Cardiac muscle cell (in vitro differentiated cells and primary cell): ENCODE measurements at regions not wholly inside any gene's neighbourhood (a gene's known extent, or its start where the extent isn't known, plus 50 kb on each side); places are given as distances from the start of the nearest gene placed in this dataset.
A peak's percentile ranks its signal among the peaks of the same experiment; 100 is the strongest.
"Not testable (repeated sequence)": the region's sequence is repeated elsewhere in the genome, so short reads cannot be mapped to it uniquely, and the experiment has no call there.

Experiments
- DNase-seq, 2 donors: peaks; one replicate each; pipeline versions ENCODE4 v3.0.0 to v3.0.0-alpha.2; 2010 to 2017; ENCODE audit warnings: low read depth in 1 of 2, low spot score in 1 of 2
- H3K27ac ChIP-seq: fragments of 200-600 bp; sonication (generic); 2 replicates; pipeline ENCODE4 v1.5.1; 2016
- H3K27me3 ChIP-seq: fragments of 200-600 bp; sonication (generic); 2 replicates; pipeline ENCODE4 v1.6.0; 2016; ENCODE audit warnings: control low read depth
- H3K36me3 ChIP-seq: fragments of 200-600 bp; sonication (generic); 2 replicates; pipeline ENCODE4 v1.5.1; 2016; ENCODE audit warnings: control low read depth
- H3K4me1 ChIP-seq: fragments of 200-600 bp; sonication (generic); 2 replicates; pipeline ENCODE4 v1.8.1; 2017; ENCODE audit warnings: low read depth, mild to moderate bottlenecking, mixed run types
- H3K4me3 ChIP-seq: fragments of 200-600 bp; sonication (generic); 2 replicates; pipeline ENCODE4 v1.5.1; 2016; ENCODE audit warnings: mild to moderate bottlenecking
- H3K9me3 ChIP-seq: fragments of 200-600 bp; sonication (generic); 2 replicates; pipeline ENCODE4 v1.5.1; 2017; ENCODE audit warnings: low read depth, mild to moderate bottlenecking, control low read depth
- TF ChIP-seq, protein P1 (sequence below): IDR thresholded peaks from 2 replicates; pipeline ENCODE4 v1.5.1; 2012; ENCODE audit warnings: low read depth, mild to moderate bottlenecking, low read length

DNA sequence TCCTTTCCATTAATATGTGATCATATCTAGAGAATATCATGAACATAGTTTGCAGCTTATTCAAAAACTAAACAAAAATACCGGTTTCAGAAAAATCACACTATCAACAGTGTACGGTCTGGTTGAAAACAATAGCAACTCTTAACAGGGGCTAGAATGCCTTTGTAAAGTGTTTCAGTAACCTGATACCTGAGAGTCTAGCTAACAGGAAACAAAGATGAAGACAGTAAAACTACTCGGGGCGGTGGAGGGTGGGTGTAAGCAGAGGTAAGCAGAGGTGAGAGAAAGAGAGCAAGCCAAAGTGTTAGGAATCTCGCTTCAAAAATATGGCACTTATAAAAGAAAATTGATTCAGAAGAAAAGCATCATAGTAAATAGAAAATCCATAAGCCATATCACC, 109.0 kb upstream of the RGPD4 start:
- no peaks in the 10 kb centered on the region for H3K27me3 ChIP-seq
- H3K4me3 ChIP-seq: no peak overlapping the region
- peak in 1 of 2 donors; percentile 26 for DNase-seq

DNA sequence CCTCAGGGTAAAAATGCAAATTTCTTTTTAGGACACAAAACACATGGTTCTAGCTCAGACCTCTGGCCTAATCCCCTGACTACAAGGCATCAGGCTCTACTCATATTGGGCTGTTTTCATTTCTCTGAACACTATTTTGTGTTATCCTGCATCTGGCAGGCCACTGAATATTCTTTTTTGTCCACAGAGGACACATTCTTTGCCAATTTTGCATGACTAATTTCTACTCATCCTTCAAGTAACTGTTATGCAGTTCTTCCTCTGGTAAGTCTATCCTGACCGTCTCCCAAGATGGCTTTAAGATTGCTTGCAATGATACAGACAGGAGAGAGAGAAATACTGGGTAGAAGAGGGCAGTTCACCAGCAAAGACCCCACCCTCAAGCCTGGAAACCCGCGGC, 107.6 kb upstream of the RGPD4 start:
- no peaks in the 10 kb centered on the region for H3K9me3 ChIP-seq
- H3K4me3 ChIP-seq: no peak overlapping the region
- no peaks in the 10 kb centered on the region for H3K27me3 ChIP-seq
- DNase-seq: no peak
- TF ChIP-seq, protein P1, sequence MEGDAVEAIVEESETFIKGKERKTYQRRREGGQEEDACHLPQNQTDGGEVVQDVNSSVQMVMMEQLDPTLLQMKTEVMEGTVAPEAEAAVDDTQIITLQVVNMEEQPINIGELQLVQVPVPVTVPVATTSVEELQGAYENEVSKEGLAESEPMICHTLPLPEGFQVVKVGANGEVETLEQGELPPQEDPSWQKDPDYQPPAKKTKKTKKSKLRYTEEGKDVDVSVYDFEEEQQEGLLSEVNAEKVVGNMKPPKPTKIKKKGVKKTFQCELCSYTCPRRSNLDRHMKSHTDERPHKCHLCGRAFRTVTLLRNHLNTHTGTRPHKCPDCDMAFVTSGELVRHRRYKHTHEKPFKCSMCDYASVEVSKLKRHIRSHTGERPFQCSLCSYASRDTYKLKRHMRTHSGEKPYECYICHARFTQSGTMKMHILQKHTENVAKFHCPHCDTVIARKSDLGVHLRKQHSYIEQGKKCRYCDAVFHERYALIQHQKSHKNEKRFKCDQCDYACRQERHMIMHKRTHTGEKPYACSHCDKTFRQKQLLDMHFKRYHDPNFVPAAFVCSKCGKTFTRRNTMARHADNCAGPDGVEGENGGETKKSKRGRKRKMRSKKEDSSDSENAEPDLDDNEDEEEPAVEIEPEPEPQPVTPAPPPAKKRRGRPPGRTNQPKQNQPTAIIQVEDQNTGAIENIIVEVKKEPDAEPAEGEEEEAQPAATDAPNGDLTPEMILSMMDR: no peak
- H3K36me3 ChIP-seq: no peaks in the 10 kb centered on the region
- peaks cover 3% of the 10 kb centered on the region for H3K4me1 ChIP-seq
- H3K27ac ChIP-seq: no peak overlapping the region

More for the DNA sequence above, 109.0 kb upstream of the RGPD4 start:
- no peaks in the 10 kb centered on the region for H3K36me3 ChIP-seq
- peaks cover 3% of the 10 kb centered on the region for H3K4me1 ChIP-seq
- H3K27ac ChIP-seq: no peak overlapping the region
- H3K9me3 ChIP-seq: no peaks in the 10 kb centered on the region
- TF ChIP-seq, protein P1: no peak

DNA sequence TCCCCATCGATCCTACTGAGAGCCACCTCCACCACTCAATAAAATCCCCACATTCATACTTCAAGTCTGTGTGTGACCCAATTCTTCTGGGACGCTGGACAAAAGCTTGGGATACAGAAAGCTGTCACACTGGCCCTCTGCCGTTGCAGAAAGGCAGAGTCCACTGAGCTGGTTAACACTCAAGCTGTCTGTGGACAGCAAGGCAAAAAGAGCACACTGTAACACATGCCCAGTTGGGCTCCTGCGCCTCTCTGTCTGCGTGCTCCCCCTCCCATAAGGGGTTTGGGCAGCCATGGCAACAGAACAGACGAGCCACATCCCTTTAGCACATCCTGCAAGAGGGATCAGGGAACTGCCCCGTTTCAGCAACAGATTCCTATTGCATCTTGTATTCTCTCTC, 106.9 kb upstream of the RGPD4 start:
- H3K27me3 ChIP-seq: no peaks in the 10 kb centered on the region
- no peak for DNase-seq
- H3K9me3 ChIP-seq: no peaks in the 10 kb centered on the region
- H3K4me1 ChIP-seq: peaks cover 3% of the 10 kb centered on the region
- no peak overlapping the region for H3K27ac ChIP-seq
- TF ChIP-seq, protein P1: no peak
- H3K4me3 ChIP-seq: no peak overlapping the region
- H3K36me3 ChIP-seq: no peaks in the 10 kb centered on the region

DNA sequence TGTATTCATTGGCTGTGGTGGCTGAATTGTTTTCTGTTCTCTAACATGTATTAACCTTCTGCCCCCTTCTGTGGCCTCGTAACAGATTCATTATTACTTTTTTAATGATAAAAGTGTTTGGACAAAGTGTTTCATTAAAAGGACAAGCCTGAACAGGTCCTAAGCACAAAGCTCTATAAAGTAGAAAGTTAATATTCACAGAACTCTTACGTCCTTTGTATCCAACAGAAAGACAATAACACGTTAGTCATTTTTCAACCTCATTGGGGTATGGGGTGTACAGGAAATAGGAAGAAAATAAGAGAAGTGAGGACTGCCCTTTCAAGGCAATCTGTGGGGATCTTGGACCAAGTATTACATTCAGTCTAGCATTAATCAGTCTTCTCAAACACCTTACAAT, 105.5 kb upstream of the RGPD4 start:
- DNase-seq: no peak
- Histone ChIP-seq H3K27ac (no peak overlapping the region), H3K36me3 (no peaks in the 10 kb centered on the region), H3K4me1 (peaks cover 3% of the 10 kb centered on the region), H3K9me3 (no peaks in the 10 kb centered on the region), H3K27me3 (no peaks in the 10 kb centered on the region), H3K4me3 (no peak overlapping the region)
- TF ChIP-seq, protein P1: no peak

DNA sequence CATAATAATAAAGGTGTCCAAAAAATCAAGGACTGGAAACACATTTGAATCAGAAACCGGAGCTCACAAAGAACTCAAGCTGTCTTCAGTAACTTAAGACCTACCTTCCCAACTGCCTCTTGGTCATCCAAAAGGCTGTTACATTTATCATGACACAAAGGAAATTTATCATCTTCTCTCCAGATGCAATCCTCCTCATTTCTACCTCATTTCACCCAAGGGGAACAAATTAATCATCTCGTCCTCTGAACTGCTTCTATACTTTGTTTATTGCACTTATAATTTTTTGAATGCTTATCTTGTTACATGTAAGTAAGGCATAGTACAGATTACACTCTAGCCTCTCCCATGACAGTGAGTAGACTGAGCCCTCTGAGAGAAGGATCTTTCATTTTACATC, 105.1 kb upstream of the RGPD4 start:
- no peak overlapping the region for H3K4me3 ChIP-seq
- TF ChIP-seq, protein P1: no peak
- no peak for DNase-seq

DNA sequence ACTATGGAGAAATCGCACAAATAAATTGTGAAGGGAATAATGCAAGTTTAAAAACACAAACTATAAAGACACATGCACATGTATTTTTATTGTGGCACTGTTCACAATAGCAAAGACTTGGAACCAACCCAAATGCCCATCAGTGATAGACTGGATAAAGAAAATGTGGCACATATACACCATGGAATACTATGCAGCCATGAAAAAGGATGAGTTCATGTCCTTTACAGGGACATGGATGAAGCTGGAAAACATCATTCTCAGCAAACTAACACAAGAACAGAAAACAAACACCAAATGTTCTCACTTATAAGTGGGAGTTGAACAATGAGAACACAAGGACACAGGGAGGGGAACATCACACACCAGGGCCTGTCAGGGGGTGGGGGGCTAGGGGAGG, 100.9 kb upstream of the RGPD4 start:
- not testable (repeated sequence) for H3K4me3 ChIP-seq, H3K27ac ChIP-seq, H3K27me3 ChIP-seq, H3K9me3 ChIP-seq, H3K36me3 ChIP-seq, DNase-seq, H3K4me1 ChIP-seq

More for the DNA sequence above, 105.1 kb upstream of the RGPD4 start:
- no peaks in the 10 kb centered on the region for H3K27me3 ChIP-seq
- H3K4me1 ChIP-seq: peaks cover 3% of the 10 kb centered on the region
- H3K9me3 ChIP-seq: no peaks in the 10 kb centered on the region
- no peaks in the 10 kb centered on the region for H3K36me3 ChIP-seq
- no peak overlapping the region for H3K27ac ChIP-seq
